Urinary bladder (tissue), 3 donors: ENCODE measurements at regions not wholly inside any gene's neighbourhood (a gene's known extent, or its start where the extent isn't known, plus 50 kb on each side); places are given as distances from the start of the nearest gene placed in this dataset.

ENCODE experiments used
- DNase-seq: peaks from one replicate; pipeline ENCODE4 v3.0.0-alpha.2; 2015; ENCODE audit errors: extremely low spot score
- H3K27ac ChIP-seq: one replicate; pipeline ENCODE4 v1.5.1; 2013; ENCODE audit warnings: low read depth, mild to moderate bottlenecking, moderate library complexity
- H3K36me3 ChIP-seq: one replicate; pipeline ENCODE4 v1.6.1; 2013; ENCODE audit warnings: mild to moderate bottlenecking, moderate library complexity; ENCODE audit not compliant: insufficient read depth
- H3K4me1 ChIP-seq: one replicate; pipeline ENCODE4 v1.6.1; 2013; ENCODE audit warnings: mild to moderate bottlenecking, moderate library complexity; ENCODE audit not compliant: insufficient read depth
- H3K4me3 ChIP-seq: one replicate; pipeline ENCODE4 v1.5.1; 2013; ENCODE audit warnings: low read depth, low read length
- WGBS: extraction: QIAGEN DNeasy Blood & Tissue Kit; methylation state at CpG from one replicate; pipeline ENCODE4 v1.1.7; 2013; 5-methylcytosine and 5-hydroxymethylcytosine counted together
- donor health status: healthy with polysubstance abuse.
- donor health status: healthy.

DNA sequence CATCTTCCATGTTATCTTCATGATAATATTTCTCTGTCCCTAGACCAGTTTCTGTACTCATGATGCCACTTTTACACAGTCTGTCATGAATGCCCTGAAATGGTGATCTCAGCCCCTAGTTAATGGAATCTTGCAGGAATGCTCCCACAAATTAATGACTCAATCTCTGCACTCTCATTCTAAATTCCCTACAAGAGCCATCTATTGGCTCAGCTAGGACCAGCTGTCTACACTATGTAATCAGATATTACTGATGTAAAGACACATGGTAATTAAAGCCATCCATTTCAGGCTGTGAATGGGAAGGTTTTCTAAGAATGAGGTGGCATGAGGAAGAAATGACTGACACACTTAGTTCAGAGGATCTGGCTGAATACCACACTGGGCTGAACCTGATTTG is 199.1 kb upstream of the KCND3 start:
- H3K36me3 ChIP-seq: no peaks in the 10 kb centered on the region
- H3K4me1 ChIP-seq: no peaks in the 10 kb centered on the region
- no peak for DNase-seq
- H3K27ac ChIP-seq: no peak overlapping the region
- H3K4me3 ChIP-seq: no peak overlapping the region

DNA sequence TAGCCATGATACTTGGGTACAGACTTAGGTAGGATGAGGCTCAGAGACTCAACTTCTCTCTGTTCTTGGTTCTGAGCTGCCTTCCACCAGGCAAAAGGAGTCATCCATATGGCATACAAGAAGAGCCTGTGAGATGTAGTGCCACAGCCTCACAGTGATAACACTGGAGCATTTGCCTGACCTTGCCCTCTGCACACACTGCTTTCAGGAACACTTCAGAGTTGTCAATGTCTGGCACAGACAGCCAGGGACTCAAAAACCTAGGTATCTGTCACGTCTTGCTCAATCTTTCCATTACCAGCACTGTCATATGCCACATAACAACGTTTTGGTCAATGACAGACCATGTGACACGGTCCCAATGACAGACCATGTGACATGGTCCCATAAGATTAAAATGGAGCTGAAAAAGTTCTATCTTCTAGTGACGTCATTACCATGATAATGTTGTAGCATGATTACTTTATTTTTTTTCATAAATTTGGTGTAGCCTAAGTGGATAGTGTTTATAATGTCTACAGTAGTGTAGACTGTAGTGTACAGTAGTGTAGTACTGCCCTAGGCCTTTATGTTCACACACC is 199.9 kb upstream of the CTTNBP2NL start:
- 46% methylated on average over 4 of the region's 4 CpGs for WGBS
- H3K36me3 ChIP-seq: no peaks in the 10 kb centered on the region
- no peaks in the 10 kb centered on the region for H3K4me1 ChIP-seq
- H3K27ac ChIP-seq: no peak overlapping the region
- H3K4me3 ChIP-seq: no peak overlapping the region
- DNase-seq: no peak

GRCh38 chr1:112196731-112197130 is 199.3 kb upstream of the CTTNBP2NL start:
- Histone ChIP-seq H3K27ac (no peak overlapping the region), H3K4me1 (no peaks in the 10 kb centered on the region), H3K4me3 (no peak overlapping the region), H3K36me3 (no peaks in the 10 kb centered on the region)
- DNase-seq: no peak
- WGBS: 88% methylated on average over 4 of the region's 4 CpGs

DNA sequence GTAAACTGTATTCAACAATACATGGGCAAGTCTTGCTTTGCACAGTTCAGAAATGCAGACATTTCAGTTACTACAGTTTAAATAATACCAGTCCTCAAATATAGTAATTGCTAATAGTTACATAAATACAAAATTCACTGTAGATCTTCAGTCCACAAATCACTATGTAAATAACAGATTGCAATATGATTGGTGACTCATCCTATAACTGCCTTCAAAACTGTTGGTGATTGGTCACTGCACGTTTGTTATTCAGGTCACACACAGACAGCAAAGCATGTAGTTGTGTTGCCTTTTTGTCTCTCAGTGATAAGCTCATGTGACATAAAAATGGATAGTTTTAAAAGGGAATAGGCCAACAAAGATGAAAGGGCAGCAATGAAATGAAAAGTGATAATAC is 186.5 kb upstream of the CTTNBP2NL start:
- no peak overlapping the region for H3K27ac ChIP-seq
- H3K4me3 ChIP-seq: no peak overlapping the region
- no peak for DNase-seq
- no peaks in the 10 kb centered on the region for H3K4me1 ChIP-seq
- H3K36me3 ChIP-seq: no peaks in the 10 kb centered on the region
- 41% methylated on average over 1 of the region's 1 CpG for WGBS

GRCh38 chr1:112219267-112219666 is 176.7 kb upstream of the CTTNBP2NL start:
- no peak for DNase-seq
- WGBS: 70% methylated on average over 1 of the region's 1 CpG
- Histone ChIP-seq H3K27ac (no peak overlapping the region), H3K36me3 (no peaks in the 10 kb centered on the region), H3K4me3 (no peak overlapping the region), H3K4me1 (no peaks in the 10 kb centered on the region)

DNA sequence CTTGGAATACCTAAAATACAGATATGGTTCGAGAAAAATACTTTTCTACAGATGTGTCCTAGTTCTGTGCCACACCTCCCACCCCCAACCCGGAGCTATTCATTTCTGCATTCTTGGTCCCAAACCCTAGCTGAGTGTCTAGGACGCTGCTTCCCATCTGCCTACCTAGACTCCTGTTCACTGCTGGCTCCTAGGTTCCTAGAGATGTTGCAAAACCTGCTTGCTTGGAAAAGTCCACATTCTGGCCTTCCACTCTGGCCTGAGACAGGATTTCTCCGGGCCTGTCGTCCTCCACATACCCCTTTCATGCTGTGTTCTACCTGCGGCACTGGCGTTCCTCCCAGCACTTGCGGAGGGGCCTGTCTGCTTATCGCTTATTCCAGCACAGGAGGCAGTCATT is 165.8 kb upstream of the CTTNBP2NL start:
- H3K4me3 ChIP-seq: no peak overlapping the region
- no peaks in the 10 kb centered on the region for H3K4me1 ChIP-seq
- 87% methylated on average over 9 of the region's 9 CpGs for WGBS
- no peak overlapping the region for H3K27ac ChIP-seq
- no peak for DNase-seq
- no peaks in the 10 kb centered on the region for H3K36me3 ChIP-seq

DNA sequence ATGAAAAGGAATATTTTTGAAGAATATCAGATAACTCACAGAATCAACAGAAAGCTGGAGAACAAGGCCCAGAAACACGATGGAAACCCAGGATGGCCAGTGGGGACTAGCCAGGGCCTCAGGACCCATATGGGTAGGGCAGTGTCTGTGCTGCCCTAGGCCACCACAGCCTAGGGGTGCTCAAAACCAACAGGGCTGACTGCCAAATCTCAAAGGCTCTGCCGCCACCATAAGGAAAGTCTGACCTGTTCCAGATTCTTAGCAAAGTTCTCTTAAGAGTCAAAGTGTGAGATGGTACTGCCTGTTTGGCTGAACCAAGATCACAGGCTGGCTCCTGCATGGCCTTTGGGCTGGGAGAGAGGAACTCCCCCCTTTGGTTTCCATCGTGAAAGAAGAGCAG is 164.7 kb upstream of the CTTNBP2NL start:
- no peaks in the 10 kb centered on the region for H3K36me3 ChIP-seq
- 61% methylated on average over 3 of the region's 3 CpGs for WGBS
- H3K27ac ChIP-seq: no peak overlapping the region
- DNase-seq: no peak
- no peak overlapping the region for H3K4me3 ChIP-seq
- no peaks in the 10 kb centered on the region for H3K4me1 ChIP-seq

GRCh38 chr1:112232848-112233247 is 163.2 kb upstream of the CTTNBP2NL start:
- H3K36me3 ChIP-seq: no peaks in the 10 kb centered on the region
- no peak overlapping the region for H3K4me3 ChIP-seq
- DNase-seq: no peak
- 69% methylated on average over 3 of the region's 3 CpGs for WGBS
- no peaks in the 10 kb centered on the region for H3K4me1 ChIP-seq
- H3K27ac ChIP-seq: no peak overlapping the region

DNA sequence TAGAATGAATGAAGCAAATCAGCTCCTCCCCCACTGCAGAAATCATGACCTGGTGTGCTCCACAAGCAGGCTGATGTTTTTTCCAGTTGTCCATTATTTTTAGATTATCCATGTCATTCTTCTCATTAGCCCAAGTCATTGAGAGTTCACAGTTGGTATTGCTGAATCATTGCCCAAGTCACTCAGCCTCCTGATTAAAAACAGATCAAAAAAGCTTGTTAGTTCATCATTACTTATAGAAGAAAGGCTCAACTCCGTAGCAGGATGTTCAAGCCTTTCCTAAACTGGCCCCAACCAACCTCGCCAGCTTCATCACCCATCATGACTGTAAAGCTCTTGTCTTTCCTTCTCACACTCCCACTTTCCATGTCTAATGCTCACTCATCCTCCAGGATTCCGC is 161.3 kb upstream of the CTTNBP2NL start:
- WGBS: 86% methylated on average over 3 of the region's 3 CpGs
- H3K36me3 ChIP-seq: no peaks in the 10 kb centered on the region
- no peaks in the 10 kb centered on the region for H3K4me1 ChIP-seq
- H3K4me3 ChIP-seq: no peak overlapping the region
- no peak overlapping the region for H3K27ac ChIP-seq
- no peak for DNase-seq

DNA sequence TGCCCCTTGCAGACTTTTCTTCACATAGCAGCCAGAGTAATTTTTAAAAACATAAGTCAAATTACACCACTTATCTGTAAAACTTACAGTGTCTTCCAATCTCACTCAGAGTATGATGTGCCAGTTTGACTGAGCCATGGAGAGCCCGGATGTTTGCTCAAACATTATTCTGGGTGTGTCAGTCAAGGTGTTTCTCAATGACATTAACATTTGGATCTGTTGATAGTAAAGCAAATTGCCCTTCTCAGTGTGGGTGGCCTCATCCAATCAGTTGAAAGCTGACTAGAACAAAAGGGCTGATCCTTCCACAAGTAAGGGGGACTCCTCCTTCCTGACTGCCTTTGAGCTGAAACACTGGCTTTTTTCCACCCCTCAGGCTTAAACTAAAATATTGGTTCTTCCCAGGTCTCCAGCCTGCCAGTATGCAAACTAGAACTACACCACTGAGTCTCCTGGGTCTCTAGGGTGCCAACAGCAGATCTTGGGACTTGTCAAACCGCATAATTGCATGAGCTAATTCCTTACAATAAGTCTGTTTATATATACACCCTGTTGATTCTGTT is 157.9 kb upstream of the CTTNBP2NL start:
- no peaks in the 10 kb centered on the region for H3K4me1 ChIP-seq
- WGBS: 67% methylated on average over 2 of the region's 2 CpGs
- H3K27ac ChIP-seq: no peak overlapping the region
- no peak overlapping the region for H3K4me3 ChIP-seq
- no peaks in the 10 kb centered on the region for H3K36me3 ChIP-seq
- DNase-seq: no peak

GRCh38 chr1:112239683-112240330 is 156.2 kb upstream of the CTTNBP2NL start:
- Histone ChIP-seq H3K27ac (no peak overlapping the region), H3K4me1 (no peaks in the 10 kb centered on the region), H3K4me3 (no peak overlapping the region), H3K36me3 (no peaks in the 10 kb centered on the region)
- WGBS: 70% methylated on average over 6 of the region's 6 CpGs
- no peak for DNase-seq

DNA sequence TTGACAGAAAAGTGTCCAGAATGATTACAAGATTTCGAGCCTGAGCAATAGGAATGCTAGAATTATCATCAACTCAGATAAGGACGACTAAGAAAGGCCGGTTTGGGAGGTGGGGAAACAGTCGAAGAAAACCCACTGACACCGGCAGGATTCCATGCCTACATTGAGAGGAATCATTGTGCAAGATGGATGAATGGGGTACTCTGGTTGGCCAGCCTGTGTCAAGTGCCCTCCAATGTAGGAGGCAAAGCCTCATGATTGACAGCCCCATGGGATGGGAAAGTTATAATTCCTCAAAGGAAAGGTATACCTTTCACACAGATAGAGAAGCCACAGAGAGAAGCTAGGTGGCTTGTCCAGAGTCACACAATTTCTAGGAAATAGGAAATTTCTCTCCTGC is 153.5 kb upstream of the CTTNBP2NL start:
- 83% methylated on average over 5 of the region's 5 CpGs for WGBS
- Histone ChIP-seq H3K4me3 (no peak overlapping the region), H3K27ac (no peak overlapping the region), H3K36me3 (no peaks in the 10 kb centered on the region), H3K4me1 (no peaks in the 10 kb centered on the region)
- no peak for DNase-seq

- Histone ChIP-seq H3K27ac (no peak overlapping the region), H3K36me3 (no peaks in the 10 kb centered on the region), H3K4me3 (no peak overlapping the region), H3K4me1 (no peaks in the 10 kb centered on the region)
- DNase-seq: no peak
- WGBS: 96% methylated on average over 3 of the region's 3 CpGs
Measured at GRCh38 chr1:112244131-112244530, 151.9 kb upstream of the CTTNBP2NL start.

DNA sequence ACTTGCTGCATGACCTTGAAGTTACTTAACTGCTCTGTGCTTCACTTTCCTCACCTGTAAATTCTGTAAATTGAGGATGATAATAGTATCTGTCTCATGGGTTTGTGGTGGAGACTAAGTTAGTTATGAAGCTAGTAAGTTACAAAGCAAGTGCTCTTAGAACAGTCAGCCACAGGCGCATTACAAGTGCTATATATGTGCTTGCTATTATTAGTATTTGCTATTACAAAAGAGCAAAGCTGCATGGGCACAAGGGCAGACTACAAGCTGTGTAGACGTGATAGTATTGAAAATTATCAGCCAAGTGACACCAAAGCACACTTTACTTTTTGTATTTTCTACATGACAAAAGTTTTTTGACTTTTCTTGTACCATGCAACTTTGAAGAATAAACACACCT is 150.9 kb upstream of the CTTNBP2NL start:
- no peaks in the 10 kb centered on the region for H3K4me1 ChIP-seq
- H3K27ac ChIP-seq: no peak overlapping the region
- H3K4me3 ChIP-seq: no peak overlapping the region
- no peak for DNase-seq
- WGBS: 78% methylated on average over 2 of the region's 2 CpGs
- no peaks in the 10 kb centered on the region for H3K36me3 ChIP-seq
